H7 (cell line): ENCODE measurements at regions not wholly inside any gene's neighbourhood (a gene's known extent, or its start where the extent isn't known, plus 50 kb on each side); places are given as distances from the start of the nearest gene placed in this dataset.

Experiments
- DNase-seq: peaks from one replicate; pipeline ENCODE4 v3.0.0; 2012
- H3K27me3 ChIP-seq: 2 replicates; pipeline ENCODE4 v1.6.0; 2011; ENCODE audit warnings: mild to moderate bottlenecking, low read length; ENCODE audit not compliant: control insufficient read depth, insufficient read depth
- H3K36me3 ChIP-seq: replicated peaks from 2 replicates; pipeline ENCODE4 v1.5.1; 2011; ENCODE audit warnings: low read length; ENCODE audit not compliant: control insufficient read depth, insufficient read depth
- H3K4me3 ChIP-seq: 2 replicates; pipeline ENCODE4 v1.5.1; 2011; ENCODE audit warnings: low read depth, mild to moderate bottlenecking, control low read depth, low read length, moderate library complexity; ENCODE audit not compliant: insufficient read depth

DNA sequence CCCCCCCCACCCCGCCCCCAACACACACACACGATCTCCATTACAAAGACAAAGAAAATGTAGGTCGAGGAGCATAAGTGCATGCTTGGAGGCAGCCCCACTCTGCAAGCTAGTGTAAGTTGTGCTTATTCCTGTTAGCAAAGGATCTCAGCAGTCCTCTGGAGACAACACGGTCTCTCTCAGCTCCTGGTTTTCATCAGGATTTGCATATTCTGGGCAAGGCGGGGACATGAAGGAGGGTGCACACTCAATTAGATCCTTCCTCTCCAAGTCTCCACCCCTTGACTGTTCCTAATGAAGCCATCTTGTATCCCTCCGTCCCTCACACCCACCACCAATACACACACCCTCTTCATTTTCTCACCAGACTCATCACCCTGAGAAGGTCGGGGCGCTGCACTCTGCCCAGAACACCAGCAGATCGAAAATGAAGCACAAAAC, 63.8 kb downstream of the MRPL46 start:
- Histone ChIP-seq H3K36me3 (no peaks in the 10 kb centered on the region), H3K4me3 (no peak overlapping the region), H3K27me3 (no peaks in the 10 kb centered on the region; the same call in 1 of the 2 replicates)
- DNase-seq = peak; percentile 38

DNA sequence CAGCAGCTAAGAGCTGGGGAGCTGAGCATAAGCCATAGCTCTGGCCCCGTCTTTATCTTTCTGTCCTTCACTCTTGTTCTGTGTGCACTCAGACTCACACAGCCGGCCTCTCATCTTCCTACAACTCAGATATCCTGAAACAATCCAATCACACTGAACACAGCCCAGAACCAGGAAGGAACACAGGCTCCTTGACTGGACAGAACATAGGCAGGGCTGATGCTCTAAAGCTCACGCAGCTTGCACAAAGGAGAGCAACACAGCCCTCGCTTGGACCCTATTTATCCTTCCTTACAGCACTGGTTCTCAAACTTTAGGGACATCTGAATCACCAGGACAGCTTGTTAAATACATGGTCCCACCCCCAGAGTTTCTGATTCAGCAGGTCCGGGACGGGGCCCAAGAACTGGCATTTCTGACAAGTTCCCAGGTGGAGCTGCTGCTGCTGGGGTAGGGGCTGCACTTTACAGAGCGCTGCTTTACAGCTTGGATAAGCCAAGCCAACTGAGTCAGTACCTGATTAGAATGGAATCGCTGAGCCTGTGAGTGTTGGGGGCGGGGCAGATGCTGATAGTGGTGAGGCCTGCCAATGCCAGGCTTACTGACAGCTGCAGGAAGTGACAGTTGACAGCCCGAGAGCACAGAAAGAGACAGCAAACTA, 65.1 kb downstream of the MRPL46 start:
- peak; percentile 36 for DNase-seq
- Histone ChIP-seq H3K36me3 (no peaks in the 10 kb centered on the region), H3K27me3 (no peaks in the 10 kb centered on the region; the same call in 1 of the 2 replicates), H3K4me3 (no peak overlapping the region)

DNA sequence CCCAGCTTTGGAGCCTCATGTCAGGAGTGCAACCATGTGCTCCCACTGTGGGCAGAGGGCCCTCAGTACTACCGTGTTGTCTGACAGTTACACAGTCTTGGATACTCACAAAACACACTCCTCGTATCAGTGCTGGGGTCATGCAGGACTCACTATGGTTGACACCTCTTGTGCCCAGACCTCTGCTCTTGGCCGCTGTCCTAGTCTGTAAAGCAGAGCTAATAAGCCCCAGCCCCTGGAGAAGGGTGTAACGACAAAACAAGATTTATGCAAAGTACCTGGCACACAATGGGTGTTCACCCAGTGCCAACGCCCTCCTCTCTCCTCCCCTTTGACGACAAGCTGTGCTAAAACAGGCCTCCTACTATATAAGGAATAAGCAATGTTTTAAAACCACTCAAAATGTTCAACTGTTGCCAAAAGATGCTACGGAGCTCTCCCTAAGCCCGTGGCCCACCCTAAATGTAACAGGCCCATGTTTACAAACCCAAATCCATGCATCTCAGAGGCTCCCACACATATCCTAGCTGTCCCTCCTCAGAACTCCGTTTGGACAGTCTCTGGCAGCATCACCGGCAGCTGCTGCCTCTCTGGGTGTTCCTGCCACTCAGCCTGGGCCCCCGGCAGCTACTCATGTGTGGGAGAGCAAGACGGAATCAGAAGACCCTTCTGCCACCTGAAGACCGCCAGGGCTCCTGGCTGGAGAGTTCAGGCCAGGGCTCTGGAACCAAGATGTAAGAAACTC, 65.8 kb downstream of the MRPL46 start:
- no peaks in the 10 kb centered on the region for H3K36me3 ChIP-seq
- H3K4me3 ChIP-seq = no peak overlapping the region
- no peak for DNase-seq
- H3K27me3 ChIP-seq = no peaks in the 10 kb centered on the region; the same call in 1 of the 2 replicates

DNA sequence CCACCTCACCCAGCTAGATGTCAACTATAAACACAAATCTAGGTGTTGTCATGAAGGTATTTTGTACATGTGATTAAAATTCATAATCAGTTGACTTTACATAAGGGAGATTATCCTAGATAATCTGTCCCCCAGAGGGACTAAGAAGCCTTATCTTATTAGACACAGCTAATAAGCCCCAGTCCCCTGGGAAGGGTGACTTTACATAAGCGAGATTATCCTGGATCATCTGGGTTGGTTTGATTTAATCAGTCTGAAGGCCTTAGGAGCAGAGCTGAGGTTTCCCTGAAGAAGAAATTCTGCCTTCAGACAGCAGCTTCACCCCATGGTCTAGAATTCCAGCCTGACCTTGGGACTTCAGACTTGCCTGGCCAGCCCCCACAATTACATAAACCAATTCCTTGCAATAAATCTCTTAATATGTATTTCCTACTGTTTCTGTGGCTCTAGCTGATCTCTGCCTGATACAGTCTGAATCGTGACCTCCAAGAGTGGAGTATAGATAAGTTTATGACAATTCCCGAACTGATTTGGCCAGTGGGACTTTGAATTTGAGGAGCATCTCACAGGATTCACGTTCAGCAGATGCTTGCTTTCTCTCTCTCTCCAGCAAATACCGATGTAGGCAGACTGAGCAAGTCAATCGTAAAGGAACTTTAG, 66.5 kb downstream of the MRPL46 start:
- Histone ChIP-seq H3K4me3 (no peak overlapping the region), H3K36me3 (no peaks in the 10 kb centered on the region), H3K27me3 (no peaks in the 10 kb centered on the region; the same call in 1 of the 2 replicates)
- no peak for DNase-seq

DNA sequence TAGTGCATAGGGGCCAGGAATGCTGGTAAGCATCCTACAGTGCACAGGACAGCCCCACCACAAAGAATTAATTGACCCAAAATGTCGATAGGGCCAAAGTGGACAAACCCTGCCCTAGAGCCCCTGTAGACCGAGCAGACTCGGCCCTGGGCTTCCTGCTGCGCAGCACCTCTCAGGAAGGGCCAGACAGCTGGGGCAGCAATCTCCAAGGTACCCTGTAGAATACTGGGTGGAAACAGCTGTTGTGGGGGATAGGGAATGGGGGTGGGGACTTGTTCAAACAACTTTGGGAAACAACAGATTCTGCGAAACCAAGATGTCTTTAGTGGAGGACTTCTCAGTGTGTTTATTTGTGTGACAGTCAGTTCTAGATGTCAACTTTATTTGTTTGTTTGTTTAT, 67.1 kb downstream of the MRPL46 start:
- no peak for DNase-seq
- no peak overlapping the region for H3K4me3 ChIP-seq
- no peaks in the 10 kb centered on the region; the same call in 1 of the 2 replicates for H3K27me3 ChIP-seq
- no peaks in the 10 kb centered on the region for H3K36me3 ChIP-seq

DNA sequence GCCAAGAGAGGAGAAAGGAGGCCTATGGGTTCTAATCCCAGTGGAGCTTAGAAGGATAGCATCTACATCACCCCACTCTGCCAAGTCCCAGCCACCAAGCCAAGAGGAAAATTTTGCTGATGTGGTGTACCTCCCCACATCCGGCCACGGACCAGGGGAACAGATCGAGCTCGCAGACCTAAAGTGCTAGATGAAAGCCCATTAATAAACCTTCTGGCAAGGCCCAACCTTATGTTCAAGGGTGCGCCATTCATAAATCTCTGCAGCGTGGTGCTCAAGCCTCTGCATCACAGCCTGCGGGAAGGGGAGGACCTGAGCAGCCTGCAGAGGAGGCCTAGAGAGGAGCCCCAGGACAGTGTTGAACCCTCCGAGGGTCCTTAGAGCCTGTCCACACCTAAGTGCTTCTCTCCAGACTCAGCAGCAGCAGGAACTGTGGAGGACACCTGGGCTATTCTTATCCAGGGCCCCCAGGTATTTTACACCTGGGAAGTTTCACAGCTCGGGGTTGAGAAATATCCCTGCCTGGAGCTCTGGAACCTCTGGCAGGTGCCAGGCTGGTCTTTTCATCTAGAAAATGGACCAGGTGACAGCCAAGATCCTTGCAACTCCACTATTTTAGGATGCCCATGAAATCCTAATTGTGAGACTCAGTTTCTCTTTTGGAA, 68.0 kb downstream of the MRPL46 start:
- no peaks in the 10 kb centered on the region; the same call in 1 of the 2 replicates for H3K27me3 ChIP-seq
- DNase-seq = no peak
- no peaks in the 10 kb centered on the region for H3K36me3 ChIP-seq

DNA sequence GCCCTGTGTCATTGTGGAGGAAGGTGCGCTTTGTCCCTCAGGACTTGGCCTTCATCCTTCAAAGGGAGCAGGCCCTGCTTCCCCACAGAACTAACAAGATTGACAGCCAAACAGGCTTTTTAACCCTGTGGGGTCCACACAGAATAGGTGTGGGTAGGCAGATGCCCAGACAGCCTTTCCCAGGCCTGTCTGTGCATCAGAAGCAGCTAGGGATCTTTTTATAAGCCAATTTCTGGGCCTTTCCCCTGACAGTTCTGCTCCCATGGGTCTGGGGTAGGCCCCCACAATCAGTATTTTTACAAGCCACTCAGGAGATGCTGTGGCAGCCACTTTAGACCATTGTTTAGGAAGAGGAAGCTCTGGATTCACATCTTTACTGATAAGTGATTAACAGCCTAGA, 69.2 kb downstream of the MRPL46 start:
- DNase-seq = no peak
- H3K4me3 ChIP-seq = no peak overlapping the region
- H3K27me3 ChIP-seq = no peaks in the 10 kb centered on the region; the same call in 1 of the 2 replicates
- no peaks in the 10 kb centered on the region for H3K36me3 ChIP-seq

More for the DNA sequence above, 68.0 kb downstream of the MRPL46 start:
- H3K4me3 ChIP-seq = no peak overlapping the region

DNA sequence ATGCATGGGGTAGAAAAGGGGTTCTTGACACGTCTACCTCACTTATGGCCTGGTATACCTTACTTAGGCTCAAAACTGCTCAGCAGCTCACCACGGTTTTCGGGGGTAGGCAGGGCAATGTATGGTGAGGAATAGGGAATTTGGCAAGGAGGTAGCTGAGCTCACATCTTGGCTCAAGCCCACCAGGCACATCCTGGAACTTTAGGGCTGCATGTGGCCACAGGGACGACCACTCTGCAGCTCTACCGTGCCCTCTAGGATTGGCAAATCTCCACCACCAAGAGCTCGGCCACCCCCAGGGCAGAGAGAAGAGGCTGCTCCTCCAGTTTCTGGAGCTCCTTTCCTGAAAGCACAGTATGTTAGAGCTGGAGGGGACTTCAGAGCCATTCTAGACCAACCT, 69.7 kb downstream of the MRPL46 start:
- H3K36me3 ChIP-seq = no peaks in the 10 kb centered on the region
- H3K4me3 ChIP-seq = no peak overlapping the region
- no peak for DNase-seq
- no peaks in the 10 kb centered on the region; the same call in 1 of the 2 replicates for H3K27me3 ChIP-seq

DNA sequence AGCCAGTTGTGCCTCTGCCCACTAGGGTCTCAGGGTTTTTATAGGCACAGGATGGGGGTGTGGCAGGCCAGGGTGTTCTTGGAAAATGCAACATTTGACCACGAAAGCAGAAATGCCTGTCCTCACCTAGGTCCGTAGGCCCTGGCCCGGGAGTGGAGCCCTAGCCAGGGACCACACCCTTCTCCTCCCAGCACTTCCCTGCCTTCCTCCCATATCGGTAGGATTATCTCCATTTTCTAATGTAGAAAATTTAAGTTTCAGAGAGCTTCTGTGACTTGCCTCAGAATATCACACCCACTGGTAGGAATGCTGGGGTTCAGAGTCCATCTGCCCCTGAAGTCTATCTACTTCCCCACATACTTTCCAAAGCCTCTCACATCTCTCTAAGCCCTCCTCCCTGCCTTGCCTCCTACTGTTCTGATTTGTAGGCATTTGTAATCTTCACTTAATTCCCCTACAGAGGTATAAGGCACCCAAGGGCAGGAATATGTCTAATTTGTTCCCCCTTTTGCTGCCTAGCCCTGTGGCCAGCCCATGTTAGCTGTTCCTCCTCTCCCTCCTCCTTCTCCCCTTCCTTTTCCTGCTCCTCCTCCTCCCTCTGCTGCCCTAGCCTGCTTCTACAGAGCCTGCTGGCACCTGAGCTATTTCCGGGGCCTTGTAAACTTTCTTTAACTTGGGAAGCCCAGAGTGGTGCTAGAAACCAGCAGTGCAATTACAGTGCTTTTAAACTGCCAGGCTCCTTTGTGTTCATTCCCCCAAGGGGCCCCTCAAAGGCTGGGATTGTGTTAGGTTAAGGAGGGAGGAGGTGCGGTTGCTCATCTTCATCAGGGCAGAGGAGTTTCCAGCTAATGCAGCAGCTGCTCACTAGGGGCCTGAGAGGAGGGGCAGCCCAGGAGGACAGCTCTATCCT, 71.1 kb downstream of the MRPL46 start:
- Histone ChIP-seq H3K27me3 (no peaks in the 10 kb centered on the region; the same call in 1 of the 2 replicates), H3K36me3 (no peaks in the 10 kb centered on the region), H3K4me3 (no peak overlapping the region)
- peak; percentile 43 for DNase-seq

DNA sequence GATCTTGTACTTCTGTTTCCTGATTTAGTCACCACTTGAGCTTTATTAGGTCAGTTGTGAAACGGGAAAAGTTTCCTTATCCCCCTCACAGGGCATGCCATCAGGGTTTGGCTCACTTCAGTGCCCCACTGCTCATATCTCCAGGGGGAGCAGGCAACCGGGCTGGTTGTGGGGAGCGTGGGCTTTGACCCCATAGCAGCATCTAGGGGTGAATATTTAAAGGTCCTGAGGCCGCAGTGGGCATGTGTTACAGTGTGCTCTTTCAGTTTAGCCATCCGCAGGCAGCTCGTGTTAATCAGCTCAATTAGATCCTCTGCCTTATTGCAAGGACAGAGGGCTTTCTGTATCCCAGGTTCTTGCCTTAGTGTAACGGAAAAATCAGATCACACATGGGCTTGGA, 71.9 kb downstream of the MRPL46 start:
- H3K27me3 ChIP-seq = no peaks in the 10 kb centered on the region; the same call in 1 of the 2 replicates
- no peak overlapping the region for H3K4me3 ChIP-seq
- DNase-seq = no peak
- H3K36me3 ChIP-seq = no peaks in the 10 kb centered on the region

DNA sequence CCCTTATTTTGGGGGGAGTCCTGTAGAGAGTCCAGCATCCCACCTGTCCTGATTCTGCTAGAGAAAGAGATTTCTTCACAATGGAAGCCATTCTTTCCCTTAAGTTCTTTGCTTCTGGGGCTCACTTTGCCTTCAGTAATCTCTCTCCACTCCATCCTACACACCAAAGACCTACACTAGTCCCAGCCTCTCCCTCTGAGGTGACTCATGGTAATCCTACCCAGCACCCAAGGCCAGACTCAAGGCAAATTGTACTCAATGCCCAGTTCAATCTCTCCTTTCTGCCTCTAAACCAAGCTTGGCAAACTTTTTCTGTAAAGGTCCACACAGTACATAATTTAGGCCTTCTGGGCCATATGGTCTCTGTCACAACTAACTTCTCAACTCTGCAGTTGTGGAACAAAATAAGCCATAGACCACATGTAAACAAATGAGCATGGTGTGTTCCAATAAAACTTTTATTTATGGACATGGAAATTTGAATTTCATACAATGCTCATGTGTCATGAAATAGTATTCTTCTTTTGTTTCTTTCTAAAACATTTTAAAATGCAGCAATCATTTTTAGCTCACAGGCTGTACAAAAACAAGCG, 72.5 kb downstream of the MRPL46 start:
- Histone ChIP-seq H3K4me3 (no peak overlapping the region), H3K27me3 (no peaks in the 10 kb centered on the region; the same call in 1 of the 2 replicates), H3K36me3 (no peaks in the 10 kb centered on the region)
- no peak for DNase-seq

DNA sequence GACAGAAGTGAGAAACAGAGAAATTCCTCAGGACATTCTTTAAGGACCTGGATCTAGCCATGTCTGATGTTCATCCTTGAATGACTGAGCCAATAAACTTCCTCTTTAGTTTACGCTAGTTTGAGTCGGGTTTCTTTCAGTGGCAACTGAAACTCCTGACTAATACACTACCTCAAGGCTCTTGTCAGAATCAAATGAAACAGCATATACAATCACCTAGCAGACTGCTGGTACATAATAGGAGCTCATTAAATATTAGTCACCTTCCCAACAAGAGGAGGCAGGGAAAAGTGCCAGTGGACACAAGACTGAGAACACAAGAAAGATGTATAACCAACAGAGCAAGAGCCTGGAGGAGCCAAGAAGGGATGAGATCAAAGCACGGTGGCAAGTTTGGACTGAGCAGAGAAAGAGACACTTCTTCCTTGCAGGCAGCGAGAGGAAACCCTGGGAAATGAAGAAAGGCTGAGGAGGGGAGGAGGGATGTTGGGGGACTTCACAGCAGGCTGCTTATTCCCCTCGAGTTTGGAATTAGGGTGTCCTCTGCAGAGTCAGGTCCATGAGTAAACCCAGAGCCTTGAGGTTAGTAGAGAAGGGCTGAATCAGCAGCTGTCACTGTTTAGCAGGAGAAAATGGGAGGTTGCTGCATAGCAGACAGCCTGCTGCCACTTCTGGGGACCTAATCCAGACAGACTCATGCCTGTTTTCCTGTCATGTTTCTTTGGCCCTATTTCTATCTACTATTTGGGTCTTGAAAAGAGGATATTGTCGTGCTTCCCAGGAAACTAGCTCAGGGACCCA, 73.3 kb downstream of the MRPL46 start:
- Histone ChIP-seq H3K36me3 (no peaks in the 10 kb centered on the region), H3K4me3 (no peak overlapping the region), H3K27me3 (no peaks in the 10 kb centered on the region; the same call in 1 of the 2 replicates)
- no peak for DNase-seq

DNA sequence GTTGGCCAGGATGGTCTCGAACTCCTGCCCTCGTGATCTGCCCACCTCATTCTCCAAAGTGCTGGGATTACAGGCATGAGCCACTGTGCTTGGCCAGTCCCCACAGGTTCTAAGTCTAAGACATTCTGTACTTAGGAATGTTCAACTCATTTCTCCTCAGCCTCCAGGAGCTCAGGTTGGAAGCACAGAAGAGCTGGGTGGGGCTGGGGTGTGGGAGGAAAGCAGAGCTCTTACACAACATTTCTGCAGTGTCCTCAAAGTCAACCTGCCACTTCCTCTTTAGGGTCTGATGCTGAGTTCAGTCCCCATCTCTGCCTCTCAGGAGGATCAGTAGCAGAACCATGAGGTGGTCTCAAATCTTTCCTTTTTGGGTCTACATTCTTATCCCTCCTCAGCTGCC, 75.5 kb downstream of the MRPL46 start:
- no peaks in the 10 kb centered on the region for H3K36me3 ChIP-seq
- DNase-seq = no peak
- H3K27me3 ChIP-seq = no peaks in the 10 kb centered on the region; the same call in 1 of the 2 replicates
- H3K4me3 ChIP-seq = no peak overlapping the region
